GM13976 (cell line): ENCODE measurements at regions not wholly inside any gene's neighbourhood (a gene's known extent, or its start where the extent isn't known, plus 50 kb on each side); places are given as distances from the start of the nearest gene placed in this dataset.

Experiments
- DNase-seq: peaks from one replicate; pipeline ENCODE4 v3.0.0; 2012; ENCODE audit warnings: low spot score
- in situ Hi-C: fragments of 300-500 bp; cut with MboI; formaldehyde crosslinking; loops from one replicate; pipeline ENCODE4 v1.12.0; 2022; ENCODE audit warnings: low sequenced_read_pairs, mixed read lengths, inconsistent platforms; ENCODE audit not compliant: unreplicated experiment
- TF ChIP-seq, protein P1 (sequence below): IDR thresholded peaks from 2 replicates; pipeline ENCODE4 v1.5.1; 2012; ENCODE audit warnings: borderline replicate concordance, mild to moderate bottlenecking; ENCODE audit not compliant: insufficient read depth; ENCODE audit errors: extremely low read depth, missing control alignments, control extremely low read depth

DNA sequence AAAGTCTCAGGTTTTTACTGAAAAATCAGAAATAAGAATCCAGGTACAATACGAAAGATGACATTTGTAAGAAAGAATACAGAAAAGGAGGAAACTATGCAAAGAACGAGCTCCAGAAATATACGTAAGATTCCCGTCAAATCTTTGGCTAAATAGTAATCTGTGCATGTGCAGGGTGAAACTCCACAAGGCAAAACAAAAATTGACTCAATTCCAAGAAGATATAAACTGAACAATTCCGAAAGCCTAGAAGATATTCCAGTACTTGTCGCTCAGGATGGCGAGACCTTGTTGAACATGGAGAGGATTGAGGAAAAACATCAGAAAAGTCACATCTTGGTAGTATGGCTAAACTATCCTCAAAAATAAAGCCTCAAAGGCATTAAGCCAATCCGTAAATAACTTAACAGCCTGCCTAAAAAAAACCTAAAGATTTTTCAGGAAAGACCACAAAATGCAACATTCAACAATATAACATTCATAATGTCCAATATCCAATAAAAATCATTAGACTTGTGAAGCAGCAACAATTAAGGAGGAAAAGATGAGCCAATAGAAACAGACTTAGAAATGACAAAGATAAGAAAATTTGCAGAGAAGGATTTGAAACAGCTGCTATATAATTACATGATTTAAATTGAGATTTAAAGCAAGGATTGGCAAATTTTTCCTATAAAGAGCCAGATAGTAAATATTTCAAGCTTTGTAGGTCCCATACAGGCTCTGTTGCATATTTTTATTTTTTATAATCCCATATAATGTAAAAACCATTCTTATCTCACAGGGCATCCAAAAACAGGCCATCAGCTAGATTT, 166.4 kb upstream of the UBASH3B start:
- TF ChIP-seq, protein P1, sequence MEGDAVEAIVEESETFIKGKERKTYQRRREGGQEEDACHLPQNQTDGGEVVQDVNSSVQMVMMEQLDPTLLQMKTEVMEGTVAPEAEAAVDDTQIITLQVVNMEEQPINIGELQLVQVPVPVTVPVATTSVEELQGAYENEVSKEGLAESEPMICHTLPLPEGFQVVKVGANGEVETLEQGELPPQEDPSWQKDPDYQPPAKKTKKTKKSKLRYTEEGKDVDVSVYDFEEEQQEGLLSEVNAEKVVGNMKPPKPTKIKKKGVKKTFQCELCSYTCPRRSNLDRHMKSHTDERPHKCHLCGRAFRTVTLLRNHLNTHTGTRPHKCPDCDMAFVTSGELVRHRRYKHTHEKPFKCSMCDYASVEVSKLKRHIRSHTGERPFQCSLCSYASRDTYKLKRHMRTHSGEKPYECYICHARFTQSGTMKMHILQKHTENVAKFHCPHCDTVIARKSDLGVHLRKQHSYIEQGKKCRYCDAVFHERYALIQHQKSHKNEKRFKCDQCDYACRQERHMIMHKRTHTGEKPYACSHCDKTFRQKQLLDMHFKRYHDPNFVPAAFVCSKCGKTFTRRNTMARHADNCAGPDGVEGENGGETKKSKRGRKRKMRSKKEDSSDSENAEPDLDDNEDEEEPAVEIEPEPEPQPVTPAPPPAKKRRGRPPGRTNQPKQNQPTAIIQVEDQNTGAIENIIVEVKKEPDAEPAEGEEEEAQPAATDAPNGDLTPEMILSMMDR = no peak
- in situ Hi-C loops = no loop called here
- DNase-seq = no peak

DNA sequence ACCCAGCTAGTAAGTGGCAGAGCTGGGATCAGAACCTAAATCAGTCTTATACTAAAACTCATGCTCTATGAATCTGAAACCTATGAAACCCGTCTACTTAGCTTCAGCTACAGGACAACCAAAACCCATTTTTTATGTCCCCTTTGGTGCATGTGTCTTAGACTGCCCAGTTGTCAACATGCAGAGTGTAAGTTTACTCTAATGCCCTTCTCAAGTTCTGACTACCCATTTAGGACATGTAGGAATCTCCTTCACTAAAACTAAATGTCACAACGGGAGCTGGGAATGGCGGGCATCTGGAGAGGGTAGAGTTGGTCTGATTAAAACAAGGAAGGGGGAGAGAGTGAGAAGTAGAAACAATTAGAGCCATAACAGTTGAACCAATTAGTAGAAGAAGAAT, 167.9 kb upstream of the UBASH3B start:
- TF ChIP-seq, protein P1 = no peak
- in situ Hi-C loops = no loop called here
- DNase-seq = no peak

DNA sequence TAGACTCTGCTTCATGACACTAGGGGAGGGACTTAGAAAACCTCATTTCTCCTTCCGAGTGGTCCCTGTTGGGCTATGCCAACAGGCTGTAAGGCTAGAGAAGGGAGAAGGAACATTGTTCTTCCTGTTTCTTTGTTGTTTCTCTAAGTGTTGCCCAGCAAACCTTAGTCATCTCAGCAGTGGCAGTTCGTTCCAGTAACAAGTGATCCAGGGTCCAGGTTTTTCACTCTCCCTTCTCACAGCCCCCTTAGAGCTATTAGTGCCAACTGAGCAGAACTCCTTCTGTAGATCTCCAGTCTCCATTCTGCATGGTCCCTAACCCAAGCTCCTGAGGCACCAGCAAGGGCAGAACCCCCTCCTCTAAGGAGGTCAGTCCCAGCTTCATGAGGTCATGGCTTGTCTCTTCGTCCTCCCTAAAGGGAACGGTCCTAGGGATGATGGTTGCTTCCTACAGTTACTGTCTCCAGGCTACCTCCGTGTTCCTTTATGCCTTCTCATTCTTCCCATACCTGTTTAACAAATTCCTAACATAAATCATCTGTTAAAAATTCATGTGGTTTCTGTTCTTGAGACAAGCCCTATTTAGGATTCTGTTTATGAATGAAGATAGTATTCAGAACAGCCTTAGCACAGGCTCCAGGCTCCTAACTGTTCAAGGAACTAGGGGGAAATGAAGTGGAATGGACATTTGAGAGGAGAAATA, 168.6 kb upstream of the UBASH3B start:
- DNase-seq = no peak
- in situ Hi-C loops = no loop called here
- TF ChIP-seq, protein P1 = no peak

DNA sequence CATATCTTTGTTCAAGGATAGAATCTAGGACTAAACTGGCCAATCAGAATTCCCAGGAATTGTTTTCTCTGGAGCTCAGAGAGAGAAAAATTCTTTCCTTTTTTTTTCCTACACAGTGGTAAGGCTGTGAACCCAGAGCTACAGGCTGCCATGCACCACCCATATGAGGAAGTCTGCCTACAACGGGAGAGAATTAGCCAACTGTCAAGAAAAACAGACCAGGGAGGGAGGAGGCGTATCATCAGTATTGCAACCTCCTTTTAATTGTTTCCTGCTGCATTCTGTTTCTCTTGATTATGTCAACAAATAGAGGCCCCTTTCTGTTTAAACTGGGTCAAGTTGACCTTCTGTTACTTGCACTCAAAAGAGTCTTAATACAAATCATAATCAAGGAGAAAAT, 176.5 kb upstream of the UBASH3B start:
- in situ Hi-C loops = no loop called here
- TF ChIP-seq, protein P1 = no peak
- no peak for DNase-seq

DNA sequence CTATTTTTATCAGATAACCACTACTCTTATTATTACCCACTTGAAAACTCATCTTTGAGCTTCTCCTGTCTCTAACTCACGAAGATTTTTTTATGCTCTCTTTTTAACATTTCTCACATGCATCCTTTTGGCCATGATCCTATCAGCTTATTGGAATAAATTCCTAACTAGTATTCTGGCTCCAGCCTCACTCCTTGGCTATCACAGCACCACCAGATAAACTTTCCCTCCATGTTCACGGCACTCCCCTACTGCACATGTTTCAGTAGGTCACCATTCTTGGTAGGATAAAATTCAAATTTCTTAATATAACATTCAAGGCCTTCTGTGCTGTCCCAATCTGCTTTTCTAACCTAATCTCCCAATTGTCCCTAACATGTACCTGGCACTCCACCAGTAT, 186.6 kb upstream of the UBASH3B start:
- in situ Hi-C loops = no loop called here
- TF ChIP-seq, protein P1 = no peak
- DNase-seq = no peak

DNA sequence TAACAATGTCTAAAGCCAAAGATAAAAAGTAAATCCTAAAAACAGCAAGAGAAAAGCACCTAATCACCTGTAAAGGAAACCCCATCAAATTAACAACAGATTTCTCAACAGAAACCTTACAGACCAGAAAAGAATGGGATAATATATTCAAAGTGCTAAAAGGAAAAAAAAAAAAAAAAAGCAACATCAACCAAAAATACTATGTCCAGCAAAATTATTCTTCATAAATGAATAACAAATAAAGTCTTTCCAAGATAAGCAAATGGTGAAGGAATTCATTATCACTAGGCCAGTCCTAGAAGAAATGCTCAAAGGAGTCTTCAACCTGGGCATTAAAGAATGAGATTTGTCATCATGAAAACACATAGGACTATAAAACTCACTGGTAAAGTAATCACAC, 192.0 kb upstream of the UBASH3B start:
- in situ Hi-C loops = no loop called here
- TF ChIP-seq, protein P1 = no peak

DNA sequence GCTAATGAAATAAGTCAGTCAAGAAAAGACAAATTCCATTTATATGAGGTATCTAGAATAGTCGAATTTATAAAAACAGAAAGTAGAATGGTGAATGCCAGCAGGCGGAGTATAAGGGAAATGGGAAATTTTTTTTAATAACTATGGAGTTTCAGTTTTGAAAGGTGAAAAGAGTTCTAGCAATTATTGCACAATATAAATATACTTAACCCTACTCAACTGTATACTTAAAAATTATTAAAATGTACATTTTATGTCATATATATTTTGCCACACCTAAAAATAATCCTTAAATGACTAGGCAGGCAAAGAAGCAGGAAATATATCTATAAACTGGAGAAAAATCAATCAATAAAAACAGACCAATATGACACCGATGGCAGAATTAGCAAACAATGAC, 196.5 kb upstream of the UBASH3B start:
- in situ Hi-C loops = no loop called here
- TF ChIP-seq, protein P1 = no peak
- no peak for DNase-seq

More for the DNA sequence above, 192.0 kb upstream of the UBASH3B start:
- no peak for DNase-seq
